Liver (tissue), 8 donors: ENCODE measurements at regions not wholly inside any gene's neighbourhood (a gene's known extent, or its start where the extent isn't known, plus 50 kb on each side); places are given as distances from the start of the nearest gene placed in this dataset.

Experiments
- DNase-seq: peaks from one replicate; pipeline ENCODE4 v3.0.0-alpha.2; 2017; ENCODE audit warnings: low spot score
- H3K27ac ChIP-seq, 2 donors: one replicate each; pipeline ENCODE4 v1.7.0; 2013; ENCODE audit warnings: inconsistent platforms in 2 of 2, low read length in 2 of 2, control low read depth in 1 of 2, low read depth in 1 of 2, mild to moderate bottlenecking in 1 of 2
- H3K27me3 ChIP-seq, 4 donors: one replicate each; pipeline versions ENCODE4 v1.6.1 to v1.7.0; 2013; ENCODE audit warnings: low read length in 3 of 4, inconsistent platforms in 1 of 4, mild to moderate bottlenecking in 1 of 4, moderate library complexity in 1 of 4; ENCODE audit not compliant: control insufficient read depth in 4 of 4, insufficient read depth in 4 of 4
- H3K36me3 ChIP-seq, 4 donors: one replicate each; pipeline versions ENCODE4 v1.6.1 to v1.7.0; 2013; ENCODE audit warnings: low read length in 3 of 4, mild to moderate bottlenecking in 3 of 4, low read depth in 1 of 4, moderate library complexity in 1 of 4; ENCODE audit not compliant: control insufficient read depth in 4 of 4, insufficient read depth in 3 of 4
- H3K4me1 ChIP-seq, 4 donors: one replicate each; pipeline versions ENCODE4 v1.6.1 to v1.7.0; 2013; ENCODE audit warnings: low read length in 3 of 4, mild to moderate bottlenecking in 3 of 4, moderate library complexity in 1 of 4; ENCODE audit not compliant: control insufficient read depth in 4 of 4, insufficient read depth in 4 of 4
- H3K4me3 ChIP-seq, 3 donors: one replicate each; pipeline versions ENCODE4 v1.6.1 to v1.7.0; 2013; ENCODE audit warnings: low read length in 3 of 3, control low read depth in 1 of 3, low read depth in 1 of 3, mild to moderate bottlenecking in 1 of 3
- H3K9ac ChIP-seq, 2 donors: one replicate each; pipeline ENCODE4 v1.7.0; 2013; ENCODE audit warnings: low read length in 2 of 2, mild to moderate bottlenecking in 2 of 2, moderate library complexity in 2 of 2, control low read depth in 1 of 2, low read depth in 1 of 2
- H3K9me3 ChIP-seq, 4 donors: one replicate each; pipeline versions ENCODE4 v1.6.1 to v1.7.0; 2013; ENCODE audit warnings: low read length in 3 of 4; ENCODE audit not compliant: control insufficient read depth in 4 of 4
- CTCF ChIP-seq: fragments of 150-350 bp; IDR thresholded peaks from 2 replicates; pipeline ENCODE4 v1.5.1; 2017; ENCODE audit warnings: improper control_type of control experiment, low read depth, low read length; ENCODE audit not compliant: missing input control
- EGR1 ChIP-seq, 2 donors: IDR thresholded peaks; 2 replicates each; pipeline ENCODE4 v1.6.1; 2016 to 2018; ENCODE audit warnings: antibody characterized with exemption in 2 of 2, low read depth in 2 of 2
- FOXA1 ChIP-seq: IDR thresholded peaks from 2 replicates; pipeline ENCODE4 v1.6.1; 2016; ENCODE audit warnings: antibody characterized with exemption
- GABPA ChIP-seq, 2 donors: IDR thresholded peaks in 1 of 2; conservative IDR thresholded peaks in 1 of 2; 2 replicates each; pipeline ENCODE4 v1.6.1; 2016; ENCODE audit warnings: antibody characterized with exemption in 2 of 2, mild to moderate bottlenecking in 1 of 2, moderate library complexity in 1 of 2
- HNF4A ChIP-seq, 2 donors: conservative IDR thresholded peaks; 2 replicates each; pipeline ENCODE4 v1.6.1; 2016; ENCODE audit warnings: antibody characterized with exemption in 2 of 2, mild to moderate bottlenecking in 2 of 2
- HNF4G ChIP-seq: IDR thresholded peaks from 2 replicates; pipeline ENCODE4 v1.6.1; 2016; ENCODE audit warnings: antibody characterized with exemption
- JUND ChIP-seq, 2 donors: IDR thresholded peaks; 2 replicates each; pipeline ENCODE4 v1.6.1; 2016; ENCODE audit warnings: antibody characterized with exemption in 2 of 2
- MAX ChIP-seq: IDR thresholded peaks from 2 replicates; pipeline ENCODE4 v1.6.1; 2016; ENCODE audit warnings: antibody characterized with exemption
- NR2F2 ChIP-seq: IDR thresholded peaks from 2 replicates; pipeline ENCODE4 v1.6.1; 2016; ENCODE audit warnings: antibody characterized with exemption
- RAD21 ChIP-seq, 2 donors: IDR thresholded peaks; 2 replicates each; pipeline ENCODE4 v1.6.1; 2016; ENCODE audit warnings: antibody characterized with exemption in 2 of 2, mild to moderate bottlenecking in 2 of 2
- REST ChIP-seq: IDR thresholded peaks from 2 replicates; pipeline ENCODE4 v1.6.1; 2016; ENCODE audit warnings: antibody characterized with exemption, mild to moderate bottlenecking
- RXRA ChIP-seq, 2 donors: IDR thresholded peaks; 2 replicates each; pipeline ENCODE4 v1.6.1; 2017 to 2018; ENCODE audit warnings: antibody characterized with exemption in 2 of 2, mild to moderate bottlenecking in 1 of 2
- TAF1 ChIP-seq: conservative IDR thresholded peaks from 2 replicates; pipeline ENCODE4 v1.6.1; 2016; ENCODE audit warnings: antibody characterized with exemption, mild to moderate bottlenecking
- WGBS: extraction: QIAGEN DNeasy Blood & Tissue Kit; methylation state at CpG from one replicate; pipeline ENCODE4 v1.1.7; 2013; 5-methylcytosine and 5-hydroxymethylcytosine counted together
- TF ChIP-seq, protein P1 (sequence below): IDR thresholded peaks from 2 replicates; pipeline ENCODE4 v1.6.1; 2016; ENCODE audit warnings: antibody characterized with exemption
- TF ChIP-seq, protein P2 (sequence below): IDR thresholded peaks from 2 replicates; pipeline ENCODE4 v1.6.1; 2016; ENCODE audit warnings: antibody characterized with exemption
- donor health status: healthy.
- donor health status: healthy.
- donor health status: healthy.
- donor health status: healthy.
- donor health status: healthy.

DNA sequence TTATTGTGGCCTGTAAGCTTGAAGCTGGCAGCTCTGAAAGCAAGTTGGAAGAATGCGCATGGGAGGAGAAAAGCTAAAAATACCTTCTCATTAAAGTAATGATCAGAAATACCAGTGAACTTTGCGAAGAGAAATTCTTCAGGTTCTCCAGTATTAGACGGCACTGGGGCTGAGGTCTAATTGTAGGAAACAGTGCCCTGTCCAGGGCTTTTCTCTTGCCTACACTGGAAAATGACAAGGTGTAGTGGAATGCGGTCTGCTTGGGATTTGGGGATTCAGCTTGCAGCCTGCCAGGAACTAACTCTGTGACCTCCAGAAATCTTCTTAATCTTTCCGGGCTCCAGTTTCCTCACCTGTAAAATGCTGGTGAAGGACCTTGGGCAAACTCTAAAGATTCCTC lies 53.3 kb upstream of the KCNJ16 start (continued):
- TF ChIP-seq MAX (no peak), GABPA (IDR thresholded peaks at IDR 0.05 in 1 of 2, conservative IDR thresholded peaks at IDR 0.05 in 1 of 2) (no peak), JUND (IDR thresholded peaks at IDR 0.05) (no peak), NR2F2 (no peak), FOXA1 (no peak), HNF4G (no peak), CTCF (no peak)

DNA sequence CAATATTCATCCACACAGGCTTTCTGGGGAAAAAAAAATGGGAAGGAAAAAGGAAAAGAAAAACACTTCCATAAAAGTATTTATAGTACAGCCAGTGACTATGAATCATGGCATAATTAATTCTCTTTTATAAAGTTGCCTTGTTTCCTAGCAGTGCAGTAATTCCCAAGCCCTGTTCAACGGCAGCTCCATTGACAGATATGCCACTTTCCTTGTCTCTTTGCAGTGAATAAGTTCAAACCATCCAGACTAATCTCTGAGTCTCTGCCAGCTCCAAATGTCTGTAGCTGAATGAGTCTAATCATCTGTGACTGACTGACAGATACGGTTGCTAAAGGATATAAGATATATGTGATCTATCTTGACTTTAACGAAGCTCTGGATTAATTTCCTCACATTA lies 52.9 kb upstream of the KCNJ16 start:
- H3K4me3 ChIP-seq = no peak overlapping the region
- TF ChIP-seq CTCF = no peak
- no peak for TF ChIP-seq RAD21 (IDR thresholded peaks at IDR 0.05)
- TF ChIP-seq, protein P1, sequence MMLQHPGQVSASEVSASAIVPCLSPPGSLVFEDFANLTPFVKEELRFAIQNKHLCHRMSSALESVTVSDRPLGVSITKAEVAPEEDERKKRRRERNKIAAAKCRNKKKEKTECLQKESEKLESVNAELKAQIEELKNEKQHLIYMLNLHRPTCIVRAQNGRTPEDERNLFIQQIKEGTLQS = no peak
- no peak for TF ChIP-seq TAF1
- TF ChIP-seq NR2F2 = no peak
- TF ChIP-seq GABPA (IDR thresholded peaks at IDR 0.05 in 1 of 2, conservative IDR thresholded peaks at IDR 0.05 in 1 of 2) = no peak
- TF ChIP-seq REST = no peak
- H3K9ac ChIP-seq = no peak overlapping the region
- DNase-seq = no peak
- no peaks in the 10 kb centered on the region for H3K36me3 ChIP-seq
- no peaks in the 10 kb centered on the region for H3K9me3 ChIP-seq
- no peak overlapping the region for H3K27ac ChIP-seq
- H3K27me3 ChIP-seq = peaks cover 0 to 3% (median under 1%) of the 10 kb centered on the region in 4 donors
- 64% methylated on average over 3 of the region's 3 CpGs for WGBS
- H3K4me1 ChIP-seq = no peaks in the 10 kb centered on the region

- Histone ChIP-seq H3K9ac (no peak overlapping the region), H3K27ac (no peak overlapping the region), H3K4me3 (no peak overlapping the region), H3K27me3 (peaks cover 0 to 3% (median under 1%) of the 10 kb centered on the region in 4 donors), H3K9me3 (no peaks in the 10 kb centered on the region), H3K36me3 (no peaks in the 10 kb centered on the region), H3K4me1 (no peaks in the 10 kb centered on the region)
- no peak for DNase-seq
- WGBS = 93% methylated on average over 1 of the region's 1 CpG
- TF ChIP-seq, protein P2, sequence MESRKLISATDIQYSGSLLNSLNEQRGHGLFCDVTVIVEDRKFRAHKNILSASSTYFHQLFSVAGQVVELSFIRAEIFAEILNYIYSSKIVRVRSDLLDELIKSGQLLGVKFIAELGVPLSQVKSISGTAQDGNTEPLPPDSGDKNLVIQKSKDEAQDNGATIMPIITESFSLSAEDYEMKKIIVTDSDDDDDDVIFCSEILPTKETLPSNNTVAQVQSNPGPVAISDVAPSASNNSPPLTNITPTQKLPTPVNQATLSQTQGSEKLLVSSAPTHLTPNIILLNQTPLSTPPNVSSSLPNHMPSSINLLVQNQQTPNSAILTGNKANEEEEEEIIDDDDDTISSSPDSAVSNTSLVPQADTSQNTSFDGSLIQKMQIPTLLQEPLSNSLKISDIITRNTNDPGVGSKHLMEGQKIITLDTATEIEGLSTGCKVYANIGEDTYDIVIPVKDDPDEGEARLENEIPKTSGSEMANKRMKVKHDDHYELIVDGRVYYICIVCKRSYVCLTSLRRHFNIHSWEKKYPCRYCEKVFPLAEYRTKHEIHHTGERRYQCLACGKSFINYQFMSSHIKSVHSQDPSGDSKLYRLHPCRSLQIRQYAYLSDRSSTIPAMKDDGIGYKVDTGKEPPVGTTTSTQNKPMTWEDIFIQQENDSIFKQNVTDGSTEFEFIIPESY = no peak
- TF ChIP-seq EGR1 (IDR thresholded peaks at IDR 0.05; ENCODE audit: low read depth in 2 of 2) = no peak
- TF ChIP-seq HNF4A (conservative IDR thresholded peaks at IDR 0.05) = no peak
- no peak for TF ChIP-seq REST
- TF ChIP-seq, protein P1 = no peak
- no peak for TF ChIP-seq RXRA (IDR thresholded peaks at IDR 0.05)
Measured at GRCh38 chr17:70024253-70024652, 50.8 kb upstream of the KCNJ16 start.
